T-helper 22 cell (primary cell): ENCODE measurements at regions not wholly inside any gene's neighbourhood (a gene's known extent, or its start where the extent isn't known, plus 50 kb on each side); places are given as distances from the start of the nearest gene placed in this dataset.

ENCODE experiments used
- DNase-seq: peaks from one replicate; pipeline ENCODE4 v3.0.0-alpha.2; 2020; ENCODE audit warnings: low read depth

GRCh38 chr22:19621373-19622060 is 92.8 kb upstream of the SEPTIN5 start:
- DNase-seq, result no peak

- no peak for DNase-seq
Observed at GRCh38 chr22:19622061-19622441, 92.3 kb upstream of the SEPTIN5 start.

GRCh38 chr22:19625331-19626041 is 88.8 kb upstream of the SEPTIN5 start:
- no peak for DNase-seq

- no peak for DNase-seq
Observed at GRCh38 chr22:19626042-19626587, 88.2 kb upstream of the SEPTIN5 start.

GRCh38 chr22:19626666-19627065 is 87.6 kb upstream of the SEPTIN5 start:
- DNase-seq, result no peak

GRCh38 chr22:19628038-19628776 is 86.1 kb upstream of the SEPTIN5 start:
- no peak for DNase-seq

GRCh38 chr22:19629331-19629719 is 85.0 kb upstream of the SEPTIN5 start:
- DNase-seq, result no peak

- DNase-seq, result peak; percentile 55
Observed at GRCh38 chr22:19629720-19630419, 84.4 kb upstream of the SEPTIN5 start.

- no peak for DNase-seq
Observed at GRCh38 chr22:19630614-19631013, 83.7 kb upstream of the SEPTIN5 start.

- DNase-seq, result no peak
Observed at GRCh38 chr22:19631899-19632667, 82.2 kb upstream of the SEPTIN5 start.

GRCh38 chr22:19632668-19633148 is 81.6 kb upstream of the SEPTIN5 start:
- DNase-seq, result no peak

- no peak for DNase-seq
Observed at GRCh38 chr22:19634226-19634975, 79.9 kb upstream of the SEPTIN5 start.

- no peak for DNase-seq
Observed at GRCh38 chr22:19635644-19636043, 78.7 kb upstream of the SEPTIN5 start.

GRCh38 chr22:19636696-19637407 is 77.5 kb upstream of the SEPTIN5 start:
- no peak for DNase-seq

- DNase-seq, result no peak
Observed at GRCh38 chr22:19637408-19638281, 76.7 kb upstream of the SEPTIN5 start.

- no peak for DNase-seq
Observed at GRCh38 chr22:19638282-19639015, 75.9 kb upstream of the SEPTIN5 start.

GRCh38 chr22:19639610-19640135 is 74.6 kb upstream of the SEPTIN5 start:
- DNase-seq, result no peak

GRCh38 chr22:19640306-19640705 is 74.0 kb upstream of the SEPTIN5 start:
- no peak for DNase-seq
